ENCODE measurements at regions not wholly inside any gene's neighbourhood (a gene's known extent, or its start where the extent isn't known, plus 50 kb on each side); places are given as distances from the start of the nearest gene placed in this dataset.

- Histone ChIP-seq H3K27me3 (ENCODE audit: insufficient read depth, low read length) (no peaks in the 10 kb centered on the region), H3K4me2 (ENCODE audit: low read length) (no peak overlapping the region), H2AFZ (ENCODE audit: low read length) (no peak overlapping the region), H3K36me3 (ENCODE audit: insufficient read depth, low read length) (no peaks in the 10 kb centered on the region), H3K9ac (ENCODE audit: low read length) (no peak overlapping the region), H3K9me3 (ENCODE audit: low read length) (no peaks in the 10 kb centered on the region), H3K27ac (ENCODE audit: low read depth, low read length, poor library complexity, severe bottlenecking) (no peak overlapping the region), H4K20me1 (ENCODE audit: insufficient read depth, low read length) (no peaks in the 10 kb centered on the region), H3K9me2 (ENCODE audit: low read depth, low read length) (no peaks in the 10 kb centered on the region), H3K79me2 (ENCODE audit: insufficient read depth, low read length) (no peaks in the 10 kb centered on the region), H3F3A (ENCODE audit: insufficient read depth, low read length) (no peaks in the 10 kb centered on the region), H3K4me3 (ENCODE audit: low read depth, low read length, poor library complexity, severe bottlenecking) (no peak overlapping the region), H3K4me1 (ENCODE audit: insufficient read depth, low read length, severe bottlenecking) (no peaks in the 10 kb centered on the region)
- TF ChIP-seq EZH2 (IDR thresholded peaks at IDR 0.05; ENCODE audit: borderline replicate concordance, low read length) (no peak), CTCF (IDR thresholded peaks at IDR 0.05; ENCODE audit: low read length) (no peak)
Measured at GRCh38 chr6:137655291-137655690, 161.1 kb upstream of the OLIG3 start.

GRCh38 chr6:137656735-137657134 is 162.5 kb upstream of the OLIG3 start:
- Histone ChIP-seq H3K79me2 (ENCODE audit: insufficient read depth, low read length) (no peaks in the 10 kb centered on the region), H3K4me3 (ENCODE audit: low read depth, low read length, poor library complexity, severe bottlenecking) (no peak overlapping the region), H3K9me2 (ENCODE audit: low read depth, low read length) (no peaks in the 10 kb centered on the region), H3F3A (ENCODE audit: insufficient read depth, low read length) (no peaks in the 10 kb centered on the region), H3K27ac (ENCODE audit: low read depth, low read length, poor library complexity, severe bottlenecking) (no peak overlapping the region), H3K9me3 (ENCODE audit: low read length) (no peaks in the 10 kb centered on the region), H3K4me1 (ENCODE audit: insufficient read depth, low read length, severe bottlenecking) (no peaks in the 10 kb centered on the region), H4K20me1 (ENCODE audit: insufficient read depth, low read length) (no peaks in the 10 kb centered on the region), H3K27me3 (ENCODE audit: insufficient read depth, low read length) (no peaks in the 10 kb centered on the region), H2AFZ (ENCODE audit: low read length) (no peak overlapping the region), H3K9ac (ENCODE audit: low read length) (no peak overlapping the region), H3K36me3 (ENCODE audit: insufficient read depth, low read length) (no peaks in the 10 kb centered on the region), H3K4me2 (ENCODE audit: low read length) (no peak overlapping the region)
- TF ChIP-seq CTCF (IDR thresholded peaks at IDR 0.05; ENCODE audit: low read length) (no peak), EZH2 (IDR thresholded peaks at IDR 0.05; ENCODE audit: borderline replicate concordance, low read length) (no peak)

- Histone ChIP-seq H3K27me3 (ENCODE audit: insufficient read depth, low read length) (no peaks in the 10 kb centered on the region), H3K4me1 (ENCODE audit: insufficient read depth, low read length, severe bottlenecking) (no peaks in the 10 kb centered on the region), H2AFZ (ENCODE audit: low read length) (no peak overlapping the region), H3K4me3 (ENCODE audit: low read depth, low read length, poor library complexity, severe bottlenecking) (no peak overlapping the region), H4K20me1 (ENCODE audit: insufficient read depth, low read length) (no peaks in the 10 kb centered on the region), H3K4me2 (ENCODE audit: low read length) (no peak overlapping the region), H3K79me2 (ENCODE audit: insufficient read depth, low read length) (no peaks in the 10 kb centered on the region), H3K27ac (ENCODE audit: low read depth, low read length, poor library complexity, severe bottlenecking) (no peak overlapping the region), H3F3A (ENCODE audit: insufficient read depth, low read length) (no peaks in the 10 kb centered on the region), H3K36me3 (ENCODE audit: insufficient read depth, low read length) (no peaks in the 10 kb centered on the region), H3K9me3 (ENCODE audit: low read length) (no peaks in the 10 kb centered on the region), H3K9ac (ENCODE audit: low read length) (no peak overlapping the region), H3K9me2 (ENCODE audit: low read depth, low read length) (no peaks in the 10 kb centered on the region)
- TF ChIP-seq CTCF (IDR thresholded peaks at IDR 0.05; ENCODE audit: low read length) (no peak), EZH2 (IDR thresholded peaks at IDR 0.05; ENCODE audit: borderline replicate concordance, low read length) (no peak)
Measured at GRCh38 chr6:137657351-137657911, 163.2 kb upstream of the OLIG3 start.

All from OCI-LY1 (cell line).